Dermis microvascular lymphatic vessel endothelial cell (primary cell): ENCODE measurements at regions not wholly inside any gene's neighbourhood (a gene's known extent, or its start where the extent isn't known, plus 50 kb on each side); places are given as distances from the start of the nearest gene placed in this dataset.
"Not testable (repeated sequence)": the region's sequence is repeated elsewhere in the genome, so short reads cannot be mapped to it uniquely, and the experiment has no call there.

Source experiments
- DNase-seq, 2 donors: peaks; one replicate each; pipeline versions ENCODE4 v3.0.0 to v3.0.0-alpha.2; 2010; ENCODE audit warnings: low read depth in 2 of 2

DNA sequence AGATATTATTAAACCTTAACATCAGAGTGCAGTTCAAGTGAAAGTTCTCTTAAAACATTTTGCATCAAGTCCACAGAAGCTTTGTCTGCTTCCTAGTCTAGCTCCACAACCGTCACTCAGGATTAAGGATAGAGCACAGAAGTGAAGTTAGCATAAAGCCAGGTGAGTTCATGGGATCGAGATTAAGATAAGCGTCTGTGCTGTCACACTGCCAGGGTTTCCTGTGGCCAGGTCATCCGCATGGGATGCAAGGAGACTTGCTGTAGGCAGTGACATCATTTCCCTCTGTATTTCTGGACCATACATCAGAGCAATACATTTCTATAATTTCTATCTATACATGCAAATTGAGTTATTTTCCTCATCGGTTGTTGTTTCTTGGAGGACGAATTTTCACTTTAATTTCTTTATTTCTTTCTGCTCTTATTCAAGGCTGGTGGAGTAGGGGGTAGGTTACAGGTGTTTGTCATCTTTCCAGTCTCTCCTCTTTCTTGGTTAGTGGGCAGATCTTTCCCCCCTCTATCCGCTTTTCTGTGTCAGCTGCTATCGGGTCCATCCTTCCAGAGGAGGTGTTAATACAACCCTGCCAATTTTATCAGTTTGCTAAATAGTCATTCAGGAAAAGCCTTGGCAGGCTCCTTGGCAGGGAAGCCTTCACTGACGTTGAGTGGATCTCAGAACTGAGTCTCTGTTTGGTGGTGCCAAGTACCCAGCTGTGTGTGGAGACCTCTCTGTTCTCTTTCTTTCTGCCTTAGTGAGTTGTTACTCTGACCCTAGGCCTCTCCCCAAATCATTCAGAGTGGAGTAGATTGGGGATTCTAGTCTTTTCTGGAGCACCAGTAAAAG is 307.6 kb upstream of the MAP3K7 start:
- DNase-seq, result no peak

DNA sequence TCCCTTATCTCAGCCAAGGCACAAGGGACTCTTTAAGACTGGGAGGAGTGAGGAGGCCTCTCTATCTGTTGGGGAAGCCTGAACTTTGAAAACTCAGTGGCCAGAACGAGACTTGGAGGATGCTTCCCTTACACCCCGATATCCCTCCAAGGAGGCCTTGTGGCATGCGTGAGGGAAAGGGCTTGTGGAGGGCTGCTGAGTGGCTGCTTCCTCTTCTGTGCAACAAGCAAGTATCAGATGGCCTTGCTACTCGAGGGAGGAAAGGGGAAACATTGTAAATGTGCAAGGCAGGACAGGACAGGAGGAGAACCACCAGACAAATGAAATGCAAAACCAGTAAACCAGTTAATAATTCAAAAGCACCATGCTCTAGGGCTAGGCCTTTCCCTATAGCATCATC is 306.5 kb upstream of the MAP3K7 start:
- no peak for DNase-seq

DNA sequence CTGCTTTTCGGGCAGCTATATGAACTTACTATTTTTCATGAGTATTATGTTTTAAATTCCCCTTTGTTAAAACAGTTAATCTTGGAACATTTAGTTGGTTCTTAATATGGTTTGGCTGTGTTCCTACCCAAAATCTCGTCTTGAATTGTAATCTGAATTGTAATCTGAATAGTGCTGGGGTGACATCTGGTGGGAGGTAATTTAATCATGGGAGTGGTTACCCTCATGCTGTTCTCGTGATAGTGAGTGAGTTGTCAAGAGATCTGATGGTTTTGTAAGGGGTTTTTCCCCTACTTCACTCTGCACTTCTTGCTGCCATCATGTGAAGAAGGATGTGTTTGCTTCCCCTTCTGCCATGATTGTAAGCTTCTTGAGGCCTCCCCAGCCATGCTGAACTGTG is 305.4 kb upstream of the MAP3K7 start:
- DNase-seq, result no peak

DNA sequence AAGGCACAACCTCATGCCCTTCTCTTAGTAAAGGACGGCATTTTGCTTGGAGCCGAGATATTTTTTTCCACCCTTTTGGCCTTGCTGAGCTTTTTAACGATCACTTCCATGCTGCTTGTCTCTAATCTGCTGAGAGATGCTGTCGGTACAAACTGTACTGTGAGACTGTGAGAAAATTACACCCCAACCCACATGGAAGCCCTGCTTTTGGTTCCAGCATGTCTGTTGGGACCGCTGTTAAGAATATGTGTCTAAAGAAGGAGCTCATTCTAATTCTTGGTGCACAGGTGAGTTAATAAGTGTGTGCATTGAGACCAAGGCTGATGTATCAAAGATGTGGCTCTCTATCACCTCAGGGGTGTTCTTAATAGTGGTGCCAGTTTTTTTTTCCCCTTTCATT is 304.5 kb upstream of the MAP3K7 start:
- DNase-seq, result no peak

DNA sequence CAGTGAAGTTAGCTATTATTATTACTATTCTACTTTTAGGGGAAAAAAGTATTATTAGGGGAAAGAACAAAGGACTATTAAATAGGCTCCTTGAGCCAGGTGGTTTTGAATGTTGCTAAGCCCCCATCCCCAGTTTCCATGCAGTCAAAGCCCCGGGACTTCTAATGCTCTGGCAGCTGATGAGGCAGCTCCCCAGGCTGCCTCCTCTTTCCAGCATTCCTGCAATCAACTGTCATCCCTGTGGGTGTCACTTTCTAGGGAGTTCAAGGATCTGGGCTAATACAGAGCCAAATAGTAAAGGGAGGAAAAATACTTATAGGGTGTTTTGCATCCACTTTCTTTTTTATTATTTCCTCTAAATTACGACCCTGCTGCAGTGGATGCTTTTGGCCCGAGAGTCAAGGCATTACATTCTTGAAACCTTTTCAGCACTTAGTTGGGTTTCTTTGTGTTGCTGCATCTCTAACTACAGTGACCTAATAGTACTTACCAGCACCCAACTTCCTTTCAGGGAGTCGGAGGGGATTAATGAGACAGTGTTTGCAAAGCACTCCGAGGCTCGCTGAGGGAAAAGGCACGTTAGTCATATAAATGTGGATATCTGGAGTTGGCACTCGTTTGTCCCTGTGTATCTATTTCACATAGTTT is 303.9 kb upstream of the MAP3K7 start:
- DNase-seq, result no peak

DNA sequence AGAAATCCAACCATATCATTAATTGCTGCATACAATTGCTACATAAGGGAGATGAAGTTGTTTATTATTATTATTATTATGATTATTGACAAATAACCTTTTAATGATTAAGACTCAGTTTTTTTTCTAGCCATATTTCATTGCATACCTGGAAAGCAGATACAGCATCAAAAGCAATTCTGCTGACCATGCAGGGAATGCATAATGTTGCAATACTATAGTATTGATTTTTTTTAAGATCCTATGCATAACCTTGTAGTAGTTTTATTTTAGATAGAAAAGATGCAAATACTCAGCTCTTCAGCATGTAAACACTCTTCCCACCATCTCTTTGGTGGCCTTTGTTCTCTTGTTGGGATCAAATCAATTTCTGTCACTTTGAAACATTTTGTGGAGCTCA is 300.9 kb upstream of the MAP3K7 start:
- DNase-seq, result no peak

DNA sequence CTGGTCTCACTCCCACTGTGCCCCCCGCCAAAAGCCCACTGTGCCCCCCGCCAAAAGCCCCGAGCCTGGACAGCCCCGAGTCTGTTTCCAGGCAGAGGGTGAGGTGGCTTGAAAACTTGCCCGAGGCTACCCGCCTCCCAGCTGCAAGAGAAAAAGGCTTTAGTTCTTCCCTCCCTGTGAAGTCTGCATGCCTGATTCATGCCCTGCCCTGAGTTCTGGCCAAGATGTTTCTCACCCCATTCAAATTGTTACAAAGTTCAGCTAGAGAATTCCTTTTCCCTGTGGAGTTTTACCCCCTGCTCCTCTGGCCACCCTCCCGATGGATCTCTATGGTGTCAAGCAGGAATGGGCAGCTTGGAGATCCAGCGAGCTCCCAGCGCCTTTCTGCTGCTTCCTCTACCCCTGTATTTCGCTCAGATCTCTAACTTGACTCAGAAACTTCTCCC is 298.8 kb upstream of the MAP3K7 start:
- DNase-seq, result no peak

DNA sequence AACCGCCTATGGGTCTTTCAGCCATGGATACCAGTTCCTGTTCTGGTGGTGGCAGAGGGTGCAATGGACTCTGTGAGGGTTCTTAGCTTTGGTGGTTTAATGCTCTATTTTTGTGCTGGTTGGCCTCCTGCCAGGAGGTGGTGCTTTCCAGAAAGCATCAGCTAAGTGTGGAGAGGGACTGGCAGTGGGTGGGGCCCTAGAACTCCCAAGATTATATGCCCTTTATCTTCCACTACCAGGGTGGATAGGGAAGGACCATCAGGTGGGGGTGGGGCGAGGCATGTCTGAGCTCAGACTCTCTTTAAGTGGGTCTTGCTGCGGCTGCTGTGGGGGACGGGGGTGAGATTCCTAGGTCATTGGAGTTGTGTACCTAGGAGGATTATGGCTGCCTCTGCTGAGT is 298.3 kb upstream of the MAP3K7 start:
- DNase-seq, result not testable (repeated sequence)

DNA sequence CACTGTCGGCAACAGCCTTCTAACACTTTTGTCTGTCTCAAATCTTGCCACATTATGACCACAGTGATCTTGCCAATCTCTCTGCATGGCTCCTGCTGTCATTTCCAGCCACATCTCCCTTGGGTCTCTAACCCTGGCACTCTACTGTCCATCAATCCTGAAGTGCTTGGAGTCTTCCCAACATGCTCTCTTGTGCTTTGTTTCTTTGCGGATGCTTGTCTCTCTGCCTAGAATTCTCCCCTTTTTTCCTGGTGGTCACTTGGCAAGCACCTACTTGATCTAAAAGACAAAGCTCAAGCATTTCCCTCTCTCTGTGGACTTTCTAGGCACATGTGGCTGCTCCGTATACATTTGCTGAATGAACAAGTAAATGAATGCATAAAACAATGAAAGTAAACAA is 290.7 kb upstream of the MAP3K7 start:
- DNase-seq, result no peak

DNA sequence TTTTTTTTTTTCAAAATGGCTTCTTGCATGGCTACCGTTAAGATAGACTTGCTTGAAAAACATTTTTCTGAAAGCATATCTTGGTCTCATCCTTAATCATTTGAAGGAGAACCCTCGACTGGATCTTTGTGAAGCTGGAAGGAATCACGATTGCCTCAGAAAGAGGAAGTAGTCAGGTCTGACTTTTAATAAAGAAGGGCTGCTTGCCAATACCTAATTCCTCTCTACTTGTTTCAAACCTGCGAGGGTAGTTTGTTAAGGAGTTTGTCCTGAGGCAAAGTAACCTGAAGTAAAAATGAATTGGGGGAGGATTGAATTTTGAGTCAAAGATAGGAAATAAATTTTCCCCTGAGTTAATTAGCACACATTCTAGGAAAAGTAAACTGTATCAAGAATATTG is 288.1 kb upstream of the MAP3K7 start:
- no peak for DNase-seq

DNA sequence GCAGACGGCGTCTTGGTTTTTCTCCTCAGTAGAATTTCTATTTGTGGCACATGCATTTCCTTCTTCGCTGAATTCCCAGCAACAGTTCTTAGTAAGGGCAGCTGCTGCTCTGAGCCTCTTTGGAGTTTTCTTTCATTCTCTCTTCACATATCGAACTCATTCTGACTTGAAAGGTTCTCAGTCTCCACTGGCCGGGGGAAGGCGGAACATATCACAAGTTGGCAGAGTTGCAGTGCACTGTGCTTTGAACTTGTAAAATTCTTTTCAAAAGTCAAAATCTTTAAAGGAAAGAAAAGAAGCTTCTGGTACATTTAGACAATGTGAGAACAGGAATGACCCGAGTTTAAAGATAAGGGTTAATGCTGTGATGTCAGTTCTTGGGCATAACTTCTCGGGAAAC is 286.1 kb upstream of the MAP3K7 start:
- no peak for DNase-seq

DNA sequence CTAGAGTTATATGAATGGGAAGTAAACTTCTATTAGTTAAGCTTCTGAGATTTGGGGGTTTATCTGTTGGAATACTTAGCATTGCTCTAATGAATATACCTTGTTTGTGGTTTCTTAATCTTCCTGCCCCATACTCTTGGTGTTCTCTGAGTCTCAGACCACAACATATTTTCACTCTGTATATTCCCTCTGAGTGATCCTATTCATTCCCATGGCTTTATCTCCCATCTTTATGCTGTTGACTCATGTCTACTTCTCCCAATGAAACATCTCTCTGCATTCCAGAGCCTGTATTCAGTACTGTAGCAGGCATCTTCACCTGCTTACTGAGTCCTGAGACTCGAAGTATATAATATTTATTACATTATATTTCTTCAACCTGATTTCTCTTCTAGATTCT is 283.7 kb upstream of the MAP3K7 start:
- DNase-seq, result no peak

DNA sequence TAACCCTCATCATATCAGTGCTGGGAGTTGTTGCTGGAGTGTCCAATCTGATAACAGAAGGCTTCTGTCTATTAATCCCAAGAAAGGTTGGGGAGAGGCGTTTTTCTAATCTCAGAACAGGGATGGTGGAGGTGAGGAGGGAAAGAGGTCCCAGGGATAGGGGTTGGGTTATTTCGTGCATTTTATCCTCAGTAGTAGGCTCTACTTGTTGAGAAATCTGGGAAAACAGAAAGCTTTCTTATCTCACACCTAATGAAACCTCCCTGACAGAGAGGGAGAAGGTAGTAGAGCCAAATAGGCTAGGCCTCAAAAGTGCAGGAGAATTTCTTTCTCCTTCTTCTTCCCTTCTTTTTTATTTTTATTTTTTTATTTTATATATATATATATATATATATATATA is 281.8 kb upstream of the MAP3K7 start:
- no peak for DNase-seq

DNA sequence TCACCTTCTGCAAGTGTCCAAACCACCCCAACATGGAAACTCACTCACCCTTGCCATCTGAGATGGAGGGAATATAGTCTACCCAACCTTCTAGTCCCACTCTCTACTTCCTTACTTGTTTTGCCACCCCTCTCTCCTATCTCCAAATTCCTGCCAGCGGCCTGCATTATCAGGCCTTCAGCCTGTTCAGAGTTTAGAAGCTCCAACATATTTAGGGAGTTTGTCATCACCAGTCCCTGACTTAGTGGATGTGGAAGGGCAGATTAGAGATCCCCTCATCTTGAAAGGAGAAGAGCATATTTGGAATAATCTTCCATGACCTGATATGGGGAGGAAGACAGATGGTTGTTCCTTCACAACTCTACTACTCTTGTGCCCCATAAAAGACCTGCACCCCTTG is 281.4 kb upstream of the MAP3K7 start:
- DNase-seq, result no peak

DNA sequence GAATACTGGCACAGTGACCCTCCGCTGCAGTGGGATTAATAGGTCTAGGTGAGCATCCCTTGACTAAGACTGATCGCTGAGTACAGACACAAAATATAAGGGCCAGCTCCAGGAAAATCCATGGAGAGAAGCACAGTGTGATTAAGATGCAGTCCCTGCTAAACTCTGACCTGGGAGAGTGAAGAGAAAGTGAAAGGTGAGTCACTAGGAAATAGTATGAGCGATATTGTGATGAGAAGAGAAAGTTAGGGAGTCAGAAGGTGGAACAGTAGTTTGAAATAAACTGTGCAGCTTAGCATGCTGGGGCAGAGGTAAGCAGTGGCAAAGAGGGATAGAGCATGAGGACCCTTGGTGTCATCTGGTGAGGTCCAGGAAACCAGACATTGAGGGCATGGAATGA is 278.6 kb upstream of the MAP3K7 start:
- no peak for DNase-seq

DNA sequence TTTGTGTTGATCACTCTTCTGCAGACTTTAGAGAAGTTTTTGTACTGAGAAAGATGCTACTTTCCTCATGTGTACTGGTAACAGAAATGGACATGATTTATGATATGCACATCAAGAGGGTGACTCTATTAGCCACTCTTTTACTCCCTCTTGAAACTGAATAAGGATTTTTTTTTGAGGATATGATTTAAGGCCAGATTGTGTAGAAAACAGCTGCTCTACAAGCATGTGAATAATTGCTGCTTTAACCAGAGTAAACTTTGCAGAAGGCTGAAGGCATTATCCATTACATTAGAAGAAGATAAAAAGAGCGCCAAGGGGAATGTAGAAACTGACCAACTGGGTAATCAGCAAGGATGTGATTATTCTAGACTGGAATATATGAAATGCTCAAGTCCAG is 276.2 kb upstream of the MAP3K7 start:
- DNase-seq, result no peak

DNA sequence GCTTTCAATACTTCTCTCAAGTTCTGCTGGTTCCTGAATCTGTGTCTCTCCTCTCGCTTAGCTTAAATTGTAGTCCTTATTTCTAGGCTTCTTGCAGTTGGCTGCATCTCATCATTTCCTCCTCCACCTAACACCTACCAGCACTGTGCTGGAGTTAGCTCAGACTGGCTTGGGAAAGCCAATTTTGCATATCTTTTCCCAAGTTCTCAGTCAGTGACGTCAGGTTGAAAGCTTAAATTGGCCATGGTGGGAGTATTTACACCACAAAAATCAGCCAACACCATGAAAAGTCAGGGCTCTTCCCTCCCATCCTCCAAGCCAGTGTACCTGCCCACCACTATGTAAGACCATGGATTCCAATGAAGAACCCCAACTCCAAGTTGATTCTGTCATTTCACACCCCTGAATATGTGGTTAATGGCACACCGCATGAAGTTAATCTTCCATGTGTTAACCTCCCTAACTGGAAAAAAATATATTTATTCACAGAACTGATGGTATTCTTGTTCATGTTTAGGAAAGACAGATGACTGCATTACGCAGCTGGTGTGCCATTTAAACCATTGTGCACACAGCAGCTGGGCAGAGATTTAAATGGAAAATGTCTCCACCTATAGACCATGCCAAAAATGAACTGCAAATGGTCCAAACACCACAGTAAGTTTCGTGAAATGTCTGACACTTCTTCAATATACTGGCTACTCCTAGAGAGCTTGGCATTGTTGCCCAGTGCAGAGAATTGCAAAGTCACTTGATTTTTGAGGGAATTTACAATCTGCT is 274.1 kb upstream of the MAP3K7 start:
- DNase-seq, result no peak

DNA sequence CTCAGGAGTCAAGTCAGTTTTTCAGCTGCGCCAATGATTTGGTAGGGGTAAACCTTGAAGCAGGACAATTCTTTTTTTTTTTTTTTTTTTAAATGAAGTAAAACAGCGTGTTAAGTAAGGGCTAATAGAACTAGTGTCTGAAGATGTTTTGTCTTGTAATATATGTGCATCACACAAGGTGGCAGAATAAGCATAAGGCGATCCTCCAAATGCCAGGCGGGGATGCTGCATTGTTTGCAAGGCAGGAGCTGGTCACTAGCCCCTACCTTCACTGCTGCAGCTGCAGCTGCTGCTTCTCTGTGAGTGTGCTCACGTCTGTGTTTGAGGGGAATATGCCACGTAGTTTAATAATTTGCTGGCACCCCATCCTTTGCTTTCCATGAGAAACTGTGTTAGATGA is 272.7 kb upstream of the MAP3K7 start:
- no peak for DNase-seq

DNA sequence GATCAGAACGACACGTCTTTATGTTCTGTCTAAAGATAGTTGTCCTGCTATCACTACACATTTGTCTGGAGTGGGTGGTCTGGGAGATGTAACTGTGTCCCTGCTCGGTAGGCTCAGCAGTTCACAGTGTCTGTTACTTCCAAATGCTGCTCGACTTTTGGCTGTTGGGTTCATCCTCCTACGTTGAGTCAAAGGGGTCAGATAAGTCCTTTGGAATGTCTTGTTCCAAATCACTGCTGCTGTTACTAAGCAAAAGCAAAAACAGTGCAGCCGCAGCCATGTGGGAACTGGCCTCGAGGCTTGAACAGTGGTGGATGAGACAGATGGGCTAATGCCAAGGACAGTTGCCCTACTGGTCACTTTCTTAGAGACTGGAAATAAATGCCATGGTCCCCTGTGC is 272.2 kb upstream of the MAP3K7 start:
- DNase-seq, result no peak

DNA sequence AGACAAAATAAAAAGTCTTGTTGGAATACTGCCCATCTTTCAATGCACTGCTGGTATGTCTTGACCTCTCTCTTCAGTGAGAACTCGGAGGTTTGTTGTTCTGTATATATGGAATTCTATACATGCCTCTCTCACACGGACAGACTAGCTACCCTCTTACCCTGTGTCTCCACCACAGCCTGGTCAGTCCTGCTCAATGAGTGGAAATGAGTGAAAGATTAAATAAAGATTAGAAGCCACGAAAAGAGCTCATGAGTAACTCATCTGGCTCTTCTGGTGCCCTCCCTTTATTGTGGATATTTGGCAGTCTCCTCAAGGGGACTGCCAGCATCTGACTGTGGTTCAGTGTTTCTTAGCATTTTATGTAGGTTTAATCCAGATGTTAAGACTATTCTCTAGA is 262.8 kb upstream of the MAP3K7 start:
- no peak for DNase-seq

DNA sequence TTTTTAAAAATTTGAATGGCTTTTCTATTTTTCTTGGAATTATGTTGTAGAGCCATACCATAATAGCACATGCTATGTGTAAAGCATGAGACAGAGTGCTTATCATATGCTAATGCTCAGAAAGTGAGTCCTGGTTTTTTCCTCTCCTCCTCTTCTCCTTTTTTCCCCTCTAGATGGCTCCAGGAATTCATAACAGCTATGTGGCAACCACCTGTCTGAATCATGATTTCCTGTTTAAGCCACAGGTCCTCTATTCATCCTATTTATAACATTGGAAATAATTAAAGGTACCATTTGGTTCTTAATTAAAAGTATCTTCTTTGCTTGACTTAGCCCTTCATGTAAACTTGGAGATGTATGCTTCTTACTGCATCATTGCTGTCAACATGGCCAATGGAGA is 260.0 kb upstream of the MAP3K7 start:
- no peak for DNase-seq

DNA sequence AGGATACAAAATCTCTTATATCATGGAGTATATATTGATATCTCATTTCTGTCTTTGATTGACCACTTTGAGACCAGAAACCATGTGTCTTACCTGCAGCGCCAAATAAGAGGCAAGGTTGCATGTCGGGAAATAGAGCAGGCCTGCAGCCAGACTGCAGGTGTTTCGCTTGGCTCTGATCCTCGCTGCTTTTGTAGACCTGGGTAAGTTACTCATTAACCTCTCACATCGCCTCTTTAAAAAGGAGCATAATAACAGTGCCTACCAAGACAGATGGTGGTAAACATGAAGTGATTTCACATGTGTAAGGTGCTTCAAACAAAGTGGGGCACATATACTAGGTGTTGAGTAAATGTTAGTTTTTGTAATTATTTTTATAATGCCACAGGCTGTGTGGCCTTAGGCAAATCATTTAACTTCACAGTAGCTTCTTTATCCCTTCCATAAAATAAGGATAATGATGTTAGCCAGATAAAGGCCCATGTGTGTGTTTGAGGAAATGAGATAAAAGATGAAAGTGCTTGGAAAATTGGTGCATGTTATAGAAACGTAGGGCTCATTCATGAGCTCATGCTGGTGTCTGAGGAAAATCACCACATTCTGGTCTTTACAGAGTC is 248.8 kb upstream of the MAP3K7 start:
- DNase-seq, result no peak
